ENCODE measurements at regions not wholly inside any gene's neighbourhood (a gene's known extent, or its start where the extent isn't known, plus 50 kb on each side); places are given as distances from the start of the nearest gene placed in this dataset.

DNA sequence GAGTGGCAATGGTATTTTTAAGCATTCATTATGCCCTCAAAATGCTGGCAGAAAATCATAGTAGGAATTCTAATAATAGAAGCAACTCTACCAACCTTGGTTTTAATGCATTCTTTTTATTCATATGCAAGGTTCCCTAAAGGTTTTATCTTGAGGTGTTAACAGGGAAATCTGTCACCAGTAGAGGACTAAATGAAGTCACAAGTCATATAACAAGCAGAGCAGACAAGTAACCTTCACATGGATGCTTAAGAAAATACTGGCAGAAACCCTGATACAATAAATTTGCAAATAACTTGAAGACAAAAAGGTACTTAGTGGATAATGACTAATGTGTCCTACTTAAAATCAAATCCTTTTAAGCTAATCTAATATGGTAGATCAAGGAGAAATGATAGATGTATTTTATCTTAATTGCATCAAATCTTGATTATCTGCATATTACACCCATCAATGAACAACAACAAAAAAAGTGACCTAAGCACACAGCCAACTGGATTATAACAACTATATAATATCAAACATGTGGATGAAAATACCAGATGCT, 73.3 kb downstream of the RFC3 start:
- no peak for DNase-seq

DNA sequence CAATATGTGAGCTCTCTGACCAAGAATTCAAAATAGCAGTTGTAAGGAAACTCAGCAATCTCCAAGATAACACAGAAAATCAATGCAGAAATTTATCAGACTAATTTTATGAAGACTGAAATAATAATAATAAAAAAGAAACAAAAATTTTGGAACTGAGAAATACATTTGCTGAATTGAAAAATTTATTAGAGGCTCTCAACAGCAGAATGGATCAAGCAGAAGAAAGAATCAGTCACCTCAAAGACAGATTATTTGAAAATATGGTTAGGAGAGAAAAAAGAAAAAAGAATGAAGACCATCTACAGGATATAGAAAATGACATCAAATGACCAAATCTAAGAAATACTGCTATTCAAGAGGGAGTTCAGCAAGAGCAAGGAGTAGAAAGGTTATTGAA, 75.6 kb downstream of the RFC3 start:
- DNase-seq: no peak

DNA sequence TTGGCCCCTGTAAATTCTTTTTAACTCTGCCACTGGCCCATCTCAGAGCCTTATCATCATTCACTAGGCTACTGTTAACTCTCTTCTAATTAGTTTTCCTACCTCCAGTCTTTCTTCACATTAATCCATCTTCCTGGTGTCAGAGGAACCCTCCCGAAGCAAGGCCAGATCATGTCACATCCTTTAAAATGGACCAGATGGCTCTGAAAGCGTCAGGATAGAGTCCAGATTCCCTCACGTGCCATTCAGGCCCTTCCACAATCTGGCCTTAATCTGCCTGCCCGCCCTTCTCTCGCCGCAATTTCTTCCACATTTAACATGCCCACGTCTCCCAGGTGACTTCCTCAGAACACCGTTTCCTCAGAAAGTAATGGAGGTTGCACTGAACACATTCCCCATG, 86.5 kb downstream of the RFC3 start:
- DNase-seq: no peak

DNA sequence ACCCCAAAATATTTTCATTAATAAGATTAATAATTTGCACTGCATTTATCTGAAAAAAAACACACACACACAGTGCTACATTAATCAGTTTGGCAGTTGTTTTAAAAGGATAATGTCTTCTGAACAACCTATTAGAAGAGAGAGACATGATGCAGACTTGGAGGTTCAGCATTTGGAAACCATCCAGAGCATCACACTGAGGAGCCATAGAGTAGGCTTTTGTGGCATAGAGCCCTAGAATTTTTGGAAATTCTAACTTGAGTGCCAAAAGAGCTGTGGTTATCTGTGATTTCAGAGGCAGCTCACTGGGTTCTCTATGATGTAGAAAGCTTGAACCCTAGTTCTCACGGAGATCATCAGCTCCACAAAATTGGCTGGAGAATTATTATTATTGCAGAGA, 90.2 kb downstream of the RFC3 start:
- no peak for DNase-seq

DNA sequence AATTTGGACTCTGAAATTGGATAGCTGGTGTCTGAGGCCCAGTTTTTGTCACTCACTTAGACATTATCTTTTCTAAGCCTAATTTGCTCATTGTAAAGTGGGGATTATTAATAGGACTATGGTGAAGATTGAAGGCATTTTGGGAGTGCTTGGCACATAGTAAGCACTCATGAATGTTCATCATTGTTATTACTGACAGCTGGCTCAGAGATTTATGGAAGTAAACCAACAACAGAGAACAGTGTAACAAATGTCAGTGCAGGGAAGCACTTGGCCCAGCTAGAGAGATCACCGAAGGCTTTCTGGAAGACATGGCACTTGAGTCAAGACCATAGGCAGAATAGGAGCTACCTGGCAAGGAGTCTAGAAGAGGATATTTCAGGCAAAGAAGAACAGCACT, 92.3 kb downstream of the RFC3 start:
- DNase-seq: no peak

DNA sequence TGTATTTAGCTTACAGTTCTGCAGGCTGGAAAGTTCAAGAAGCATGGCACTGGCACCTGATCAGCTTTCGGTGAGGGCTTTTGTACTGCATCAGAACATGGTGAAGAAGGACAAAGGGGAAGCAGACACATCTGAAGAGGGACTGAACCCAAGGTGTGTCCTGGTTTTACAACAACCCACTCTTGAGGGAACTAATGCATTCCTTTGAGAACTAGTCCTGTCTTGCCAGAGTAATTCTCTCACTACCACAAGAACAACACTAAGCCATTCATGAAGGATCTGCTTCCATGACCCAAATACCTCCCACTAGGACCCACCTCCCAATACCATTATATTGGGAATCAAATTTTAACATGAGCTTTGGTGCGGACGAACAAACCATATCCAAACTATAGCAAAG, 93.6 kb downstream of the RFC3 start:
- no peak for DNase-seq

DNA sequence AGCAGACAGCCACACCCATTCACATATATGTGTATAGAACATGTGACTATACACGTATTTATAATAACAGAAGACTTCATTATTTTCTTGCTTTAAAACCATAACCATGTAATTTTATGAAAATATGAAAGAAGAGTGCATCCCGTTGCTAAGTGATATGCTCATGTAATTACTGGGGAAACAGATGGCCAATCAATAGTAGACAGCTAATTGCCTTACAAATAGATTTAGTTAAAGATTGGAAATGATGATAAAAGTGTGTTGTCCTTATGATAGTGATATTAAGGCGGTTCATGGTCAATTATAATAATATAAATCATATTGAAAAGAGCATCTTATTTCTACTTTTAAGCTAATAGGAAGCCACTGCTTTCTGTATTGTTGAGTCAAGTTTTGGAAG, 95.9 kb downstream of the RFC3 start:
- DNase-seq: no peak

DNA sequence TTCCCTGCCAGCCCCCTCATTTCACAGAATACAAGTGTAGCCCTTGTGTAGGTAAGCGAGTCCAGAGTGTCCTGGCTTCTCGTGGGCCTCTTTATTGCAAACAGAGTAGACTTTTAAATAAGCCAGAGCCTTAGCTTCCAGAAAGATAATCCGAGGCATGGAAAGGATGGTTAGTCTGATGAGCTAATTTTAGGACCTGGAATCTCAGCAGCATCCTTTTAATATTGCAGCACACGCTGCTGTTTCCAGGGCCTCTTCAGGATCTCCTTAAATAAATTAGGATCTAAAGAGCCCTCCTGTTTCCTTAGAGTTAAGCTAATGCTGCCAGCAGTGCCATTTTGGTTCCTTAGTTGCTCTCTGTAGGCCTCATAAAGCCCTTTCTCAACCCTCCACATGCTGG, 99.2 kb downstream of the RFC3 start:
- no peak for DNase-seq

DNA sequence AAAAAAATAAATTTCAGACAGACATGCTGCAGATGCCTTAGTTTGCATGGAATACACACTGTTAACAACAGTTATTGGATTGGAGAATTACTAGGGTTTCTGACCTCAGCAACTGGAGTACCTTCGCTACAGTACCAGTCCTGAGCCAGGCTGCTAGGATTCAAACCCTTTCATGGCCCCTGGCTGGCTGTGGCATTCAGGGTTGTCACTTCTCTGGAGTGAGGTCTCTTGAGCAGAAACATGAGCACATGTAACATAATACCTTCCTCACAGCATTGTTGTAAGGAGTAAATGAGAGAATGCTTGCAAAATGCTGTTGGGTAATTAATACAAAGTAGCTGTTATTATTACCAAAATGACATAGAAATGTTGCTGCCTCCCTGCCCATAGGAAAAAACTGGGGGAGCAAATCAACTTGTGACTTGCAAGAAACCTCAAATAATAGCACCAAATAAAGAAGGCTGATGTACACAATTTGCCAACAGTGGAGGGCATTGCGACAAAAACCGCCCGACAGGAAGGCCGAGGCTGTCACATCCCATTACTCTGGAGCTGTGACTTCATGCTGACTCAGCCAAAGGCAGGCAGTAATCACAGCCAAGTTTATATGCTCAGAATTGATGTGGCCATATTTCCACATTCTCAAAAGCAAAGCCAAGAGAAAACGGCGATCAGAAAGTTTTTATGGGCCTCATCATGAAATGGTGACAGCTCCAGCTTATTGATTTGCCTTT, 100.4 kb downstream of the RFC3 start:
- peak in 1 of 51 donors; percentile 17 for DNase-seq

DNA sequence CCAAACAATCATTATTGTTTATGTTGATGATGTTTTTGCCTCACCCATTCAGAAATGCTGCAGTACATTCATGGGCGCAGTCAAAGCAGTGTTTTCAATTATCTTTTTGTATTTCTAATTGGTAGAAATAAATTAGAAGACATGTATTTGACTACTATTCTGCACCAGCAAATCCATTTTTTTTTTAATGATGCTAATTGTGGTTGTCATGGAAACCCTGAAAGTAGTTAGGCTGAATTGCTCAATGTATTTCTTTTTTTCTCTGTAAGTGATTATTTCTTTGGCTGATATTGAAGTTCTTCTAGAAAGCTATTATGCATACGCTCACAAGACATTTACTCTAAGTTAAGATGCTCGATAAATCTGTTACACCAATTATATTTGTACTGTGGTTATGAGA, 101.2 kb downstream of the RFC3 start:
- DNase-seq: no peak

DNA sequence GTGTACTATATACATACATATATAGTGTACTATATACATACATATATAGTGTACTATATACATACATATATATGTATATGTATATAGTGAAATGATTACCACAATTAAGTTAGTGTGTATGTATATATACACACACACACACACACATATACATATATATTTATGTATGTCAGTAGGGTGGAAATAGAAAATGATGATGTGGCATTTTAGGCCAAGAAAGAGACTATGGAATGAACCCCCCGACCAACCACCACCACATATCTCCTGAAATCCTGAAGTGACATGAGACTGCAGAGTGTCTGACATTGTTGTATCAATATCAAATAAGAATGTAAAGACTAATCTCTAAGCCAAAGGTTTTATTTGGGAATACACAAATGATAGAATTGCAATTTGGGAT, 107.6 kb downstream of the RFC3 start:
- DNase-seq: no peak

DNA sequence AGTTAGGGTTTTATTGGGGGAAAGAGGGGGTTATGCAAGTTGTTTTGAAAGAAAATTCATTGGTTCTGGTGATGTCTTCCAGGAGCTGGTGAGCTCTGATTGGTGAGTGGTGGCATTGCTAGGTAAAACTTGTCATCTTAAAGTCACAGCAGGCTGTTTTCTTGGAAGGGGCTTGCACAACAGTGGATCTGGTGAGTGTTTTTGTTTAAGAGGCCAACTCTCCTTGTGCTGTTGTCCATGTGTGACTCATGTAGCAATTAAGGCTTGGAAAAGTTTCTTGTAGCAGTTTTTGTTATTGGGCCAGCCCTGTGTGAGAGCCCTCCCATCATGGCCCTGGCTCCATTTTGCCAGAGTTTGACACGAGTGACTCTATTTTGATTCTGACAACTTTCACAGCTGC, 109.4 kb downstream of the RFC3 start:
- DNase-seq: no peak

DNA sequence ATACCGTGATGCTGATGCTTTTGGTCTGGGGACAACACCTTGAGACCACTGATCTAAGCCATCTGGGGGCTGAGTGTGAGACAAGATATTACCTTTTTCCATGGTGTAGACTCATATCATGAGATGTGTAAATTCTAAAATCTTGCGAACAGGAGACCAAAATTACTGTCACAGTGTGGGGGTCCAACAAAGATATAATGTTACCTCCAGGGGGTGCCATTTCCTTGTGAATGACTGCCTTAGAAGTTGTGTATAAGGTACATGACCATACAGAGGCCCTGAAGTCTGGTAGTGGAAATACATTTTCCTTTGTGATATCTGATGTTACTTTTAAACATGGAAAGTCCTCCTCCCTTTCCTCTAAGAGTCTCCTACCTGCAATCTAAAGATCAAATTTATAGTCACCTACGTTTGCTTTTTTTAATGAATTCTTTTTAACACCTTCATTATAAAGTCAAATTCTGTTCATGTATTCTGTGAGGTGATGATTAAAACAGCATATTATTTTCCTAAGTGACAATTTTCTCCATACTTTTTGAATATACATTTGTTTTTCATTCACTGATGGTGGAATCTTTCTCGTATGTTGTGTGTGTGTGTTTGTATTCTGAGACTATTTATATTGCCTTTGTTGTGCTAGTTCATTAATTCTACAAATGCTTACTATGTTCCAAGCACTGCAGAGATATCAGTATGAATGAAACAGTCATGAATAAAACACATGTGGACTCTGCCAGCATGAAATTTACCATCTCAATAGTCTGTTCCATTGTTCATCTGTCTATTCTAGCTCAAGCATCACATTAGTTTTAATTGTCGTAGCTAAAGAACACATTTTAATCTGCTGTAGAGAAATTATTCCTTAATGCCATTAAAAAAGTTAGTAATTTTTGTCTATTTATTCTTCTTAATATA, 113.7 kb downstream of the RFC3 start:
- DNase-seq: peak in 3 of 51 donors; percentile 4 to 25 (median 5)

DNA sequence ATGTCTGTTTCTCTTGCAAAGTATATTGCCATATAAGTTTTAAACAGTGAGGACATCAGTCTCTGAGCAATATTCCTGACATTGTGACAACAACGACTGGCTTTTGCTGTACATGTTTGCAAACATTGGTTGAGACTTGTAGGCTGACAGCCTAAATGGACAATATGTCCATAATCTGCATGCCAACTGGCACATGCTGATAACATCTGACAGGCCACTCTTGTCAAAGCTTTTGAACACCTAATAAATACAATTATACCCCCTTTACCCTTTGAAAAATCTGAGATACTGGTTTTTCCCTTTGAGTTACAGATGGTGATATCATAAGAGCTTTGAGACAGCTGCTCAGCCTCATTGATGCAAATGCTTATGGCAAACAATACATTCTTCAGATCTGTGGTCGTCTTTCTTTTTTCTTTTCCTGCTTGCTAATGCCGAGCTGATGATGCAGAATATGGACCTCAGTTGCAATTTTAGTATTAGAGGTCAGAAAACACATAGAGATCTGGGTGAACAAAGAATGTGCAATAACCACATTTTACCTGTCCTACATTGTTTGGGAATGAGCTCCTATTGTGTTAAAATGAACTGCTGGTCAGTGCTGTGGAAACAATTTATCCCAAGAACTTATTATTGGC, 114.9 kb downstream of the RFC3 start:
- no peak for DNase-seq

DNA sequence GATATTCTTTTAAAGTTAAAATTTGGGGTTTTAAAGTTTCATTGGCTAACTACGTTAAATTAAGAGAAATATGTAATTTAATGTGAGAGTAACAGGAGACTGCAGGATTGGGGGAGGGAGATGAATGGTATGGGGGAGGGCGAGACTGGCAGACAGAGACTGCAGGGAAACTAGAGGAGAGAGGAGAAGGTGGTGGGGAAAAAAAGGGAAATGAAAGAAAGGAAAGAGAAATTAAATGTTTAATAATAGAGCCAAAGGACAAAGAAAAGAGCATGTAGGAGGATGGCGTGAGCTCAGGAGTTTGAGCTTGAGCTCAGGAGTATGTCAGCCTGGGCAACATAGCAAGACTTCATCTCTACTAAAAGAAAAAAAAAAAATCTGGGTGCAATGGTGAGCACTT, 115.9 kb downstream of the RFC3 start:
- DNase-seq: no peak

DNA sequence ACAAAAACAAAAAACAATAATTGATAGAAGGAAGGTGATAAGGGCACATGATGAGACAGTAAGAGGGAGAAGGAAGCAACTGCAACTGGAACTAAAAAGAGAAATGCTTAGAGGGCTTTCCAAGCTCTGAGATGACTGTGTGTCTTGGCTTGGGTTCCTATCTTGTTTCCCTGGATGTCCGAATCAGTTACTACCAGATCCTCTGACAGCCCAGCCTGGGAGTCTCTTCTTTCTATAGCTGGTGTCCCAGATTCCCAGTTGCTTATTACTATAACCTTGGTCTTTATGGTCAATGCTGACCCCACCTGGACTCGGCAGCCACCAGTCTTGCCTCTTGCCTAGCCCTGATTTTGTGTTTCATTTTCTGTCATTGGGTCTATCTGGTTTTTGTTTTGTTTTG, 116.4 kb downstream of the RFC3 start:
- DNase-seq: no peak

DNA sequence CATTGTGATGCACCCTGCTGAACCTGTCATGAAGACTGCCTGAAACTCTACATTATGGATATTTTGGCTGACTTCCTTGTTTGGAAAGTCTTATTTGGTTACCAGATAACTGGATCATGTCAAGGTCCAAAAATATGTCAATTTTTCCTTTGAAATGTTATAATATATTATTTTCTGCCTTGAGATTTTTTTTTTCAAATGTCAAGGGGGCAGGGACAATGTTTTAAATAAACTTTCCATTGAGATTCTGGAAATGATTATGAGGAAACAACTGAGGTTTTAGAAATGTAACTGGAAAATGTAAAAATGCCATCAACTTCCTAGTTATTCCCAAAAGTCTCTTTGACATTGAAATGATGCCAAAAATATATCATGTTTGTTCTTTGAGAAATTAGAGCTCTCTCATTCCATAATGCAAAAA, 117.0 kb downstream of the RFC3 start:
- no peak for DNase-seq

DNA sequence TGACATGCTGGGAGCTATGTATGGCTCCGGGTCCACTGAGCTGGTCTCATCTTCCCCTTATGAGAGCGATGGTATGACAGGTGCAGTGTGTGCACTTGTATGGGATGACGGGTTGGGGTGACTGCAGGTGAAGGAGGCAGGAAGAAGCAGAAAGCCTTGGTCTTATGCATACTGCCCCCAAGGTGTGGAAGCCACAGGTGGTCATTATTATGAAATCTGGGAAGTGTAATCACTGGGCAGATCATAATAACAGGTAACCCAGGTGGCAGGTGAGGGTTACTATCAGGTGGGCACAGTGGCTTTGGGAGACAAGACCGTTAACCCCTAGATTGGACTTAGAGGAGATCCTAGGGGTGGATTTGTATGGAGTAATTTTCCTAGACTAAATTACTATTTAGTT, 118.0 kb downstream of the RFC3 start:
- no peak for DNase-seq

DNA sequence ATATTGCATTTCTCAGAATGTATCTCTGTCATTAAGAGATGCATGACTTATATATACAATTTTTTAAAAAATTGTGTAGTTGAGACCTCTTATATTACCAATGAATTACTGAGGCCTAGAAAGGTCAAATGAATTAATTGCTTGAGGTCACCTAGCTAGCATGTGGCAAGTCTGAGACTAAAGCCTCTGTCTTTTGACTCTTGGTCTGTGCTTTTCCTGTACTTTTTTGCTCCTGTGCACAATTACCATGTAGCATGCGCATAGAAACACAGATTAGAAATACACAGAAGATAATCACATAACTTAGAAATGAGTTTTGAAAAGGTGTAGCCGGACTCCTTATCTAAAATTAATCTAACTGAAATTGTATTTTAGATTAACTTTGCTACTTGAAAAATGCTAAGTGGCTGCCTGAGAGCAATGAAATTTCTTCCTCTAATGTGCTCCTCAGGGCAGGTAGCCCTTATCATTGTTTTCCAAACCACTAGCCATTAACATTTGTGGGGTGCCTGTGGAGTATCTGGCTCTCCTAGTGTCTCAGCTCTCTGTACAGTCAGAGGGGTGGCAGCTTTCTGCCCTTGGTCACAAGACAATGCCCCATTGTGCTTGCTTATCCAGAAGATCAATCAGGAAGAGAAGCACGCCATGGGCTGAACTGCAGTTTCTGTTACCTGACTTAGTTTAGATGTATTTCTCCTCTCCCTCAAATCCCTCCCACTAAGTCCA, 119.6 kb downstream of the RFC3 start:
- DNase-seq: peak in 1 of 51 donors; percentile 1

DNA sequence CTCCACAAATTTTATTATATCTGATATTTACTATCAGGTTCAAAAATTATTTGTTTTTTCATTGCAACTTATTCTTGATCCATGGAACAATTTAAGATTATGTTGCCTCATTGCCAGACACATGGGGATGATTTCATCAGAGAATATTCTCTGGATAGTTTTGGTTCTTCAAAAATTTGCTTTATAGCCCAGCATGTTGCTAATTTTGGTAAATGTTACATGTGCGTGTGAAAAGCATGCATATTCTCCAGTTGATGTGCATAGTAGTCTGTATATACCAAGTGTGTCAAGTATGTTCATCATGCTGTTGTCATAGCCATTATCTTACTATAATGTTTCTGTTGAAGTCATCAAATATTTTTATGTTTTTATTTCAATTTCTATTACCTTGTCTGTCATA, 122.3 kb downstream of the RFC3 start:
- DNase-seq: no peak

DNA sequence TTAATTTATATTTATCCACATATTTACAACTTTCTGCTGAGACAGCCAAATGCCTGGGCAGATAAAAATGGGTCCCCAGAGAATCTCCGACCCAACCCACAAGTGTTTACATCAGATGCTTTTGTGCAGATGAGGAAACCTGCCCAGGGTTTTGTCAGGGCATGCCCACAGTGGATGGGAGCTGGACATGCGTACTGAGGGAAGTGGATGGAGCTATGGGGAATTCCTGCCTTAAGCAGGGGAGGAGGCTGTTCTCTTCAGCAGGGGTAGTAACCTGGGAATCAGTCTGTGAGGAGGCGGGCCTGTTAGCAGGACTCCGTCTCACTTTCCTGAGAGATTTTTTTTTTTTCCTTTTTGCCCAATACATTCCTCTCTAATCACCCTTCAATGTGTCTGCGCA, 122.9 kb downstream of the RFC3 start:
- DNase-seq: no peak

DNA sequence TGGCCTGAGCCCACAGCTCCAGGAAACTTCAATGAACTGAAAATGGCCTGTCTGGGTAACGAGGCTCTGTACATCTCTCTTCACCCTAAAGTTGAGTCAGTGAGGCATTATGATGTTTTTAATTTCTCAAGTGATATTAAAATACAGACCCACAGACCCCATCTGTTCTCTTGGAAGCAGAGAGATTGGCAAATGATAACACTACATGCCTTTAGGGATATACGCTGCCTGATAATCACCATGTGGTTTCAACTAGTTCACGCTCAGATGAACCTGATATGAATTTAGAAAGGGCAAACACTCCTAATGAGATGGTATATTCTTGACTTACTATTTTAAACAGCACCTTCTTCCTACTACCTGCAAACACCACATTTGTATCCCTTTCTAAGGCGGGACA, 127.5 kb downstream of the RFC3 start:
- no peak for DNase-seq

Data from hypothalamus (tissue), 51 donors.